OCI-LY7 (cell line): ENCODE measurements at regions not wholly inside any gene's neighbourhood (a gene's known extent, or its start where the extent isn't known, plus 50 kb on each side); places are given as distances from the start of the nearest gene placed in this dataset.
A peak's percentile ranks its signal among the peaks of the same experiment; 100 is the strongest.

Experiments used
- BruUV-seq: library from RNA; stranded (reverse); fragments of 400-500 nt; replicated peaks from 2 replicates; lab custom pipeline; 2021; lab: Mats Ljungman, UMichigan
- CTCF ChIA-PET: fragments of 300-600 bp; sonication (Branson Sonifier 250); formaldehyde crosslinking; loops from one replicate; lab custom pipeline; 2022; ENCODE audit warnings: antibody characterized with exemption; ENCODE audit not compliant: unreplicated experiment; lab: Charles Lee
- POLR2A ChIA-PET: fragments of 300-600 bp; sonication (Branson Sonifier 250); formaldehyde crosslinking; loops from one replicate; lab custom pipeline; 2022; ENCODE audit warnings: antibody characterized with exemption; lab: Charles Lee
- DNase-seq: peaks from one replicate; pipeline ENCODE4 v3.0.0-alpha.2; 2015; ENCODE audit warnings: low spot score
- H2AFZ ChIP-seq: fragments of 200-600 bp; sonication (generic), shearing (Covaris generic); 2 replicates; pipeline ENCODE4 v1.6.1; 2014; ENCODE audit warnings: mild to moderate bottlenecking, antibody characterized with exemption, low read length, moderate library complexity
- H3K27ac ChIP-seq: fragments of 200-600 bp; sonication (generic); 2 replicates; pipeline ENCODE4 v1.5.1; 2014; ENCODE audit warnings: mixed run types, low read depth, mild to moderate bottlenecking, moderate library complexity, low read length, inconsistent platforms; ENCODE audit not compliant: poor library complexity, severe bottlenecking
- H3K36me3 ChIP-seq: fragments of 200-600 bp; sonication (generic); 2 replicates; pipeline ENCODE4 v1.6.1; 2014; ENCODE audit warnings: mild to moderate bottlenecking, antibody characterized with exemption, low read length, moderate library complexity, mixed read lengths; ENCODE audit not compliant: insufficient read depth
- H3K4me1 ChIP-seq: fragments of 200-600 bp; sonication (generic); 2 replicates; pipeline ENCODE4 v1.5.1; 2014; ENCODE audit warnings: mild to moderate bottlenecking, low read length; ENCODE audit not compliant: insufficient read depth, poor library complexity, severe bottlenecking
- H3K4me2 ChIP-seq: fragments of 200-600 bp; sonication (generic); 2 replicates; pipeline ENCODE4 v1.6.1; 2014; ENCODE audit warnings: mild to moderate bottlenecking, low read length
- H3K4me3 ChIP-seq: fragments of 200-600 bp; sonication (generic); 2 replicates; pipeline ENCODE4 v1.5.1; 2014; ENCODE audit warnings: mild to moderate bottlenecking, low read depth, low read length; ENCODE audit not compliant: poor library complexity, severe bottlenecking
- H3K79me2 ChIP-seq: fragments of 200-600 bp; sonication (generic); 2 replicates; pipeline ENCODE4 v1.6.1; 2016; ENCODE audit warnings: low read depth, mild to moderate bottlenecking, low read length, moderate library complexity, mixed read lengths; ENCODE audit not compliant: insufficient read depth
- H3K9me2 ChIP-seq: fragments of 200-600 bp; sonication (generic); 2 replicates; pipeline ENCODE4 v1.6.1; 2016; ENCODE audit warnings: mild to moderate bottlenecking, low read length, mixed read lengths; ENCODE audit not compliant: insufficient read depth
- H3K9me3 ChIP-seq: fragments of 200-600 bp; sonication (generic); 2 replicates; pipeline ENCODE4 v1.6.1; 2014; ENCODE audit warnings: mild to moderate bottlenecking, mixed run types, low read length, mixed read lengths
- H4K20me1 ChIP-seq: fragments of 200-600 bp; sonication (generic); 2 replicates; pipeline ENCODE4 v1.6.1; 2014; ENCODE audit warnings: mild to moderate bottlenecking, antibody characterized with exemption, low read length, moderate library complexity, mixed read lengths; ENCODE audit not compliant: insufficient read depth
- CTCF ChIP-seq: fragments of 200-600 bp; sonication (generic); conservative IDR thresholded peaks from 2 replicates; pipeline ENCODE4 v1.5.1; 2014; ENCODE audit warnings: mild to moderate bottlenecking, antibody characterized with exemption, low read length, moderate library complexity, mixed read lengths
- EZH2phosphoT487 ChIP-seq: fragments of 200-600 bp; sonication (generic); IDR thresholded peaks from 2 replicates; pipeline ENCODE4 v1.6.1; 2018; ENCODE audit warnings: low read depth, borderline replicate concordance, mild to moderate bottlenecking, mixed run types, antibody characterized with exemption, low read length, moderate library complexity, mixed read lengths
- intact Hi-C: fragments of 100-400 bp; cut with micrococcal nuclease; formaldehyde crosslinking; loops from one replicate; pipeline ENCODE4 v1.10.0; 2022; ENCODE audit not compliant: unreplicated experiment

GRCh38 chr9:32706004-32706724 lies 70.7 kb upstream of the TAF1L start:
- Histone ChIP-seq H3K4me1 (no peaks in the 10 kb centered on the region), H3K79me2 (no peaks in the 10 kb centered on the region), H4K20me1 (no peaks in the 10 kb centered on the region), H3K9me3 (no peaks in the 10 kb centered on the region), H3K9me2 (no peaks in the 10 kb centered on the region), H2AFZ (no peak overlapping the region), H3K4me2 (no peak overlapping the region), H3K36me3 (no peaks in the 10 kb centered on the region), H3K27ac (no peak overlapping the region), H3K4me3 (no peak overlapping the region)
- ChIA-PET CTCF (no interaction called here), POLR2A (interaction anchor here (0.6 to 1.0 kb wide), 2 partner anchors 103 to 117 kb away, joined by 3 read pairs; no protein-coding TSS in a partner anchor)
- DNase-seq, result no peak
- intact Hi-C loops, result loop anchor here (10.0 kb wide), 2 partner anchors 259 to 331 kb away; no protein-coding TSS in a partner anchor
- no TSS peak for BruUV-seq
- TF ChIP-seq EZH2phosphoT487, result no peak
- peak; percentile 32; the same call in 1 of the 2 replicates for TF ChIP-seq CTCF

- DNase-seq, result no peak
- CTCF ChIA-PET, result no interaction called here
- TF ChIP-seq CTCF, result no peak
- TF ChIP-seq EZH2phosphoT487, result no peak
- no peak overlapping the region for H3K4me2 ChIP-seq
- H3K9me2 ChIP-seq, result no peaks in the 10 kb centered on the region
- no peak overlapping the region for H3K27ac ChIP-seq
- BruUV-seq, result no TSS peak
- POLR2A ChIA-PET, result interaction anchor here (0.6 to 1.0 kb wide), 2 partner anchors 104 to 117 kb away, joined by 3 read pairs; no protein-coding TSS in a partner anchor
- H3K4me3 ChIP-seq, result no peak overlapping the region
- no peaks in the 10 kb centered on the region for H3K36me3 ChIP-seq
- H3K4me1 ChIP-seq, result no peaks in the 10 kb centered on the region
- H2AFZ ChIP-seq, result no peak overlapping the region
- no peaks in the 10 kb centered on the region for H3K79me2 ChIP-seq
- no peaks in the 10 kb centered on the region for H4K20me1 ChIP-seq
- intact Hi-C loops, result loop anchor here (10.0 kb wide), 2 partner anchors 258 to 332 kb away; no protein-coding TSS in a partner anchor
- no peaks in the 10 kb centered on the region for H3K9me3 ChIP-seq
Measured at GRCh38 chr9:32706725-32707100, 71.2 kb upstream of the TAF1L start.

- no peak for DNase-seq
- POLR2A ChIA-PET, result interaction anchor here (1.0 kb wide), 1 partner anchor 105 kb away, joined by 3 read pairs; no protein-coding TSS in a partner anchor
- intact Hi-C loops, result loop anchor here (10.0 kb wide), 2 partner anchors 257 to 333 kb away; no protein-coding TSS in a partner anchor
Measured at GRCh38 chr9:32707326-32707725, 71.9 kb upstream of the TAF1L start.

More at GRCh38 chr9:32707326-32707725, 71.9 kb upstream of the TAF1L start:
- Histone ChIP-seq H3K4me2 (no peak overlapping the region), H2AFZ (no peak overlapping the region), H3K4me1 (no peaks in the 10 kb centered on the region), H3K9me3 (no peaks in the 10 kb centered on the region), H3K36me3 (no peaks in the 10 kb centered on the region), H4K20me1 (no peaks in the 10 kb centered on the region), H3K27ac (no peak overlapping the region), H3K4me3 (no peak overlapping the region), H3K79me2 (no peaks in the 10 kb centered on the region), H3K9me2 (no peaks in the 10 kb centered on the region)
- CTCF ChIA-PET, result no interaction called here
- BruUV-seq, result no TSS peak
- TF ChIP-seq EZH2phosphoT487, result no peak
- no peak for TF ChIP-seq CTCF
